ENCODE measurements at regions not wholly inside any gene's neighbourhood (a gene's known extent, or its start where the extent isn't known, plus 50 kb on each side); places are given as distances from the start of the nearest gene placed in this dataset.

- TF ChIP-seq CTCF (IDR thresholded peaks at IDR 0.05) (no peak), EZH2 (IDR thresholded peaks at IDR 0.05) (no peak), EZH2phosphoT487 (IDR thresholded peaks at IDR 0.05) (no peak)
Observed at GRCh38 chr21:15298306-15298705, 233.5 kb upstream of the NRIP1 start.

Data from neural progenitor cell (in vitro differentiated cells).